Testis (tissue), 2 donors: ENCODE measurements at regions not wholly inside any gene's neighbourhood (a gene's known extent, or its start where the extent isn't known, plus 50 kb on each side); places are given as distances from the start of the nearest gene placed in this dataset.

Experiments
- POLR2A ChIP-seq: fragments of 450-650 bp; IDR thresholded peaks from one replicate; pipeline ENCODE4 v1.6.1; 2017; ENCODE audit warnings: antibody characterized with exemption, mild to moderate bottlenecking, moderate library complexity
- TF ChIP-seq, protein P1 (sequence below), 3 experiments: fragments of 450-650 bp in 2 of 3; fragments of 200-600 bp in 1 of 3; sonication (generic) in 1 of 3; IDR thresholded peaks; one replicate each; pipeline ENCODE4 v1.5.1; 2016 to 2019; ENCODE audit warnings: antibody characterized with exemption in 3 of 3, mild to moderate bottlenecking in 2 of 3, moderate library complexity in 1 of 3

DNA sequence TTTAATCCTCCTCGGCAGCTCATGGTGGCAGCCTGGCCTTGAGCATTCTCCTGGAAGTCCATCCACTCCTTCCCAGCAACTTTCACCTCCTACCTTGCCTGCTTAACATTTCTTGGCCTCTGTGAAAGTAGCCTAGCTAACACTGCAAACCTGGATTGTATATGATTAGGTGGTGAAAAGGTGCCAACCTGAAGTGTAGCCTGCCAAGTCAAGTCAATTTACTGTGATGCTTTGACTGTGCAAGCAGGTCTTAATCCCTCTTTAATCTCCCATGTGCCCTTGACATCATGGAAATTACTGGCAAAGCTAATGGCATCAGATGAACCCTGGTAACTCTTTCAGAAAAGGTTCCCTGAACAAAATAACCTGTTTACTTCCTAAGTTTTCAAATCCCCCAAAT, 169.7 kb upstream of the NR2F2 start:
- TF ChIP-seq POLR2A: no peak
- TF ChIP-seq, protein P1, sequence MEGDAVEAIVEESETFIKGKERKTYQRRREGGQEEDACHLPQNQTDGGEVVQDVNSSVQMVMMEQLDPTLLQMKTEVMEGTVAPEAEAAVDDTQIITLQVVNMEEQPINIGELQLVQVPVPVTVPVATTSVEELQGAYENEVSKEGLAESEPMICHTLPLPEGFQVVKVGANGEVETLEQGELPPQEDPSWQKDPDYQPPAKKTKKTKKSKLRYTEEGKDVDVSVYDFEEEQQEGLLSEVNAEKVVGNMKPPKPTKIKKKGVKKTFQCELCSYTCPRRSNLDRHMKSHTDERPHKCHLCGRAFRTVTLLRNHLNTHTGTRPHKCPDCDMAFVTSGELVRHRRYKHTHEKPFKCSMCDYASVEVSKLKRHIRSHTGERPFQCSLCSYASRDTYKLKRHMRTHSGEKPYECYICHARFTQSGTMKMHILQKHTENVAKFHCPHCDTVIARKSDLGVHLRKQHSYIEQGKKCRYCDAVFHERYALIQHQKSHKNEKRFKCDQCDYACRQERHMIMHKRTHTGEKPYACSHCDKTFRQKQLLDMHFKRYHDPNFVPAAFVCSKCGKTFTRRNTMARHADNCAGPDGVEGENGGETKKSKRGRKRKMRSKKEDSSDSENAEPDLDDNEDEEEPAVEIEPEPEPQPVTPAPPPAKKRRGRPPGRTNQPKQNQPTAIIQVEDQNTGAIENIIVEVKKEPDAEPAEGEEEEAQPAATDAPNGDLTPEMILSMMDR (IDR thresholded peaks at IDR 0.05): no peak
